GM19035 (cell line): ENCODE measurements at regions not wholly inside any gene's neighbourhood (a gene's known extent, or its start where the extent isn't known, plus 50 kb on each side); places are given as distances from the start of the nearest gene placed in this dataset.
"Not testable (repeated sequence)": the region's sequence is repeated elsewhere in the genome, so short reads cannot be mapped to it uniquely, and the experiment has no call there.

Experiments used
- ATAC-seq: cut with Tn5 transposase; IDR thresholded peaks from one replicate; pipeline ENCODE4 v1.9.1; 2021; ENCODE audit not compliant: unreplicated experiment

- no peak for ATAC-seq
Measured at GRCh38 chr15:55126111-55126510, 70.6 kb downstream of the RSL24D1 start.

GRCh38 chr15:55124616-55125015 lies 72.1 kb downstream of the RSL24D1 start:
- no peak for ATAC-seq

- ATAC-seq, result no peak
Measured at GRCh38 chr15:55118344-55118870, 78.3 kb downstream of the RSL24D1 start.

- ATAC-seq, result no peak
Measured at GRCh38 chr15:55116636-55117035, 80.1 kb downstream of the RSL24D1 start.

- no peak for ATAC-seq
Measured at GRCh38 chr15:55113736-55114135, 83.0 kb downstream of the RSL24D1 start.

GRCh38 chr15:55112706-55113105 lies 84.0 kb downstream of the RSL24D1 start:
- no peak for ATAC-seq

- ATAC-seq, result no peak
Measured at GRCh38 chr15:55110446-55110845, 86.3 kb downstream of the RSL24D1 start.

GRCh38 chr15:55108858-55109518 lies 87.8 kb downstream of the RSL24D1 start:
- peak; percentile 83 for ATAC-seq

GRCh38 chr15:55108448-55108847 lies 88.3 kb downstream of the RSL24D1 start:
- no peak for ATAC-seq

- ATAC-seq, result no peak
Measured at GRCh38 chr15:55106155-55106554, 90.6 kb downstream of the RSL24D1 start.

GRCh38 chr15:55094136-55094535 lies 102.6 kb downstream of the RSL24D1 start:
- no peak for ATAC-seq

- no peak for ATAC-seq
Measured at GRCh38 chr15:55088207-55088606, 108.5 kb downstream of the RSL24D1 start.

GRCh38 chr15:55084673-55085072 lies 112.1 kb downstream of the RSL24D1 start:
- no peak for ATAC-seq

GRCh38 chr15:55084216-55084615 lies 112.5 kb downstream of the RSL24D1 start:
- no peak for ATAC-seq

- ATAC-seq, result not testable (repeated sequence)
Measured at GRCh38 chr15:55077052-55077451, 119.7 kb downstream of the RSL24D1 start.

- ATAC-seq, result no peak
Measured at GRCh38 chr15:55074431-55074830, 122.3 kb downstream of the RSL24D1 start.

GRCh38 chr15:55063970-55064369 lies 132.8 kb downstream of the RSL24D1 start:
- ATAC-seq, result not testable (repeated sequence)

- no peak for ATAC-seq
Measured at GRCh38 chr15:55060836-55061235, 135.9 kb downstream of the RSL24D1 start.

- no peak for ATAC-seq
Measured at GRCh38 chr15:55056500-55056899, 140.2 kb downstream of the RSL24D1 start.

- no peak for ATAC-seq
Measured at GRCh38 chr15:55044162-55044561, 152.6 kb downstream of the RSL24D1 start.

- no peak for ATAC-seq
Measured at GRCh38 chr15:55037071-55037470, 159.7 kb downstream of the RSL24D1 start.

GRCh38 chr15:55035749-55036148 lies 161.0 kb downstream of the RSL24D1 start:
- no peak for ATAC-seq

- no peak for ATAC-seq
Measured at GRCh38 chr15:55033574-55033973, 163.2 kb downstream of the RSL24D1 start.
